Activated CD4-positive, alpha-beta memory T cell treated with anti-CD3 and anti-CD28 coated beads, Interleukin-2, amount 10 ng/mL, durations not matched to agents 7 days and 5 days (primary cell): ENCODE measurements at regions not wholly inside any gene's neighbourhood (a gene's known extent, or its start where the extent isn't known, plus 50 kb on each side); places are given as distances from the start of the nearest gene placed in this dataset.

ENCODE experiments used
- CTCF ChIA-PET: fragments of 350-600 bp; sonication (Branson Sonifier 250); formaldehyde crosslinking; loops from one replicate; lab custom pipeline; 2021; ENCODE audit warnings: antibody characterized with exemption, inconsistent platforms; lab: Charles Lee
- POLR2A ChIA-PET: fragments of 350-600 bp; sonication (Branson Sonifier 250); formaldehyde crosslinking; loops from one replicate; lab custom pipeline; 2021; ENCODE audit warnings: antibody characterized with exemption; lab: Charles Lee
- DNase-seq: peaks from one replicate; pipeline ENCODE4 v3.0.0-alpha.2; 2020
- H3K27ac Mint-ChIP-seq: one replicate; pipeline ENCODE4 v1.8.0; 2021; ENCODE audit warnings: mild to moderate bottlenecking, mixed read lengths
- H3K27me3 Mint-ChIP-seq: one replicate; pipeline ENCODE4 v1.8.0; 2021; ENCODE audit warnings: mixed read lengths
- H3K36me3 Mint-ChIP-seq: one replicate; pipeline ENCODE4 v1.8.0; 2021; ENCODE audit warnings: low read depth, mixed read lengths
- H3K4me1 Mint-ChIP-seq: one replicate; pipeline ENCODE4 v1.8.0; 2021; ENCODE audit warnings: mixed read lengths
- H3K4me3 Mint-ChIP-seq: one replicate; pipeline ENCODE4 v1.8.0; 2021; ENCODE audit warnings: mild to moderate bottlenecking, mixed read lengths
- H3K9me3 Mint-ChIP-seq: one replicate; pipeline ENCODE4 v1.8.0; 2021; ENCODE audit warnings: mixed read lengths

DNA sequence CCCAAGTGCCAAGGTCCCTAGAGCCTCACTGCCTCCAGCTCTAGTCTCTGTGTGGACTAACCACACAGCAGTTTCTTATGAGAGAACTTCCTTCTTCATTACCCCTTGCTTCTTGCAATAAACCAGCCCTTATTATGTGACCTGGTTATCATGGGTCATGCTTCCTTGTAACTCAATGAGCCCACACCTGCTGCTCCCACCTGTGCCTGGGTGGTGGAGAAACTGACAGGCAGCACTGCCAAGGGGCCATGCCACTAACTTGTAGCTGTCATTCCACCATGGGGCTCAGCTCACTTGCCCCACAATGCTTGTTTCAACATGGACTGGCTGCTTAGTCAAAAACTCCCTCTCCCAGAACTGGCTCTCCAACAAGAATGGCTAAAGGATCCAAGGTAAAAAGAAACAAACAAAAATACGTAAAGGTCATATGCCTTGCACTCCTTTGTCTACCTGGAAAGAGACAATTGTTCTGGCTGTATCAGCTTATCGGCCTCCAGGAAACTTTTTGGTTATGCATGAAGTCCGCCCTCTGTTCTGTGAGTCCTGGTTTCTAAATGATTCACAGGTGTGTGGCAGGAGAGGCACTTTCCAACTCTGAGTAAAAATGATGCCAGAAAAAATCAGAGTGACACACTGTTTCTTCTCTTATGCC lies 446.4 kb downstream of the COG6 start:
- no peaks in the 10 kb centered on the region for H3K27me3 Mint-ChIP-seq
- ChIA-PET CTCF (no interaction called here), POLR2A (interaction anchor here (0.8 to 1.6 kb wide), 2 partner anchors 10 to 120 kb away, joined by 3 to 4 read pairs; no protein-coding TSS in a partner anchor)
- H3K4me1 Mint-ChIP-seq = peaks cover 33% of the 10 kb centered on the region
- DNase-seq = peak; percentile 32
- H3K27ac Mint-ChIP-seq = peak overlapping the region; percentile 67
- H3K4me3 Mint-ChIP-seq = no peak overlapping the region
- peaks cover 15% of the 10 kb centered on the region for H3K9me3 Mint-ChIP-seq
- peaks cover 10% of the 10 kb centered on the region for H3K36me3 Mint-ChIP-seq

GRCh38 chr13:40102360-40102727 lies 446.9 kb downstream of the COG6 start:
- H3K27ac Mint-ChIP-seq = peak overlapping the region; percentile 67
- H3K4me1 Mint-ChIP-seq = peaks cover 30% of the 10 kb centered on the region
- H3K27me3 Mint-ChIP-seq = no peaks in the 10 kb centered on the region
- peaks cover 10% of the 10 kb centered on the region for H3K36me3 Mint-ChIP-seq
- H3K9me3 Mint-ChIP-seq = peaks cover 15% of the 10 kb centered on the region
- no peak overlapping the region for H3K4me3 Mint-ChIP-seq
- DNase-seq = no peak
- ChIA-PET POLR2A (interaction anchor here (0.8 to 1.6 kb wide), 3 partner anchors 9 to 119 kb away, joined by 3 to 4 read pairs (median 3); no protein-coding TSS in a partner anchor), CTCF (no interaction called here)

DNA sequence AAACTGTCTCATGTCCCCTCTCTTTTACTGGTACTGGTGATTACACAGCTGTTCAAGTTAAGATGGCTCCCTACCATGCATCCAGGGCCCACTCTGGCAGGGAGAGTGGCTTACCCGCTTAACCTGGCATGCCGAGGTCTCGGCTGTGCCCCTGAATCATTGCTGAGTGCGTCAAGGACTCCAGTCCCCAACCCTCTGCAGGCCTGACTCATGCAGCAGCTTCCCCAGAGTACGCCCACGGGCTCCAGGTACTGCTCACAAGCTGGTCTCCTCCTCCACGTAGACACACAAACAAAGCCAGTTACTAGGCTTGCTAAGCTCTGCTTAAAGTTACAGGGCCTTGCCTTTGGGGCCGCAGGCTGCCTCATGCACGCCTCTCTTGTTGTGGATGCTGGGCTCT lies 447.4 kb downstream of the COG6 start:
- Mint-ChIP-seq H3K9me3 (peaks cover 15% of the 10 kb centered on the region), H3K27ac (peak overlapping the region; percentile 67), H3K4me3 (no peak overlapping the region), H3K27me3 (no peaks in the 10 kb centered on the region), H3K4me1 (peaks cover 26% of the 10 kb centered on the region), H3K36me3 (peaks cover 10% of the 10 kb centered on the region)
- CTCF ChIA-PET = no interaction called here
- peak; percentile 64 for DNase-seq
- POLR2A ChIA-PET = interaction anchor here (1.5 to 1.6 kb wide), 2 partner anchors 40 to 119 kb away, joined by 3 to 4 read pairs; no protein-coding TSS in a partner anchor

- Mint-ChIP-seq H3K27ac (no peak overlapping the region), H3K27me3 (no peaks in the 10 kb centered on the region), H3K36me3 (peaks cover 8% of the 10 kb centered on the region), H3K4me1 (peaks cover 28% of the 10 kb centered on the region), H3K4me3 (no peak overlapping the region), H3K9me3 (peaks cover 11% of the 10 kb centered on the region)
- CTCF ChIA-PET = no interaction called here
- no peak for DNase-seq
- POLR2A ChIA-PET = no interaction called here
Observed at GRCh38 chr13:40103864-40104263, 448.4 kb downstream of the COG6 start.

DNA sequence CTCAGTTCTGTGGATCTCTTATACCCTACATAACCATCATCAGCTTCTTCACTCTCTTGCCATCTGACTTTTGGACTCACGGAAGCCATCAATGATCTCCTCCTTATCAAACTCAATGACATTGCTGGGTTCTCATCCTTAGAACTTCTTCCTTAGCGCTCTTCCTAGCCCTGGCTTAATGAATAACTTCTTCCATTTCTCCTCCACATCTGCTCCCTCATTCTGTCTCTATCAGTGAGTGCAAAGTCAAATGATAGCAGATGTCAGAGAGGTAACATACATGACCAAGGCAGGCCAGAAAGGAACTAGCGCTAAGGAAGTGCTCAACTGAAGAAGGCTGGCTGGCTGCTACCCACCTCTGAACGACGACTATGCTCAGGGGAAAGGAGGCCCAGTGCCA lies 449.8 kb downstream of the COG6 start:
- no peak for DNase-seq
- peaks cover 6% of the 10 kb centered on the region for H3K9me3 Mint-ChIP-seq
- no peaks in the 10 kb centered on the region for H3K27me3 Mint-ChIP-seq
- ChIA-PET POLR2A (no interaction called here), CTCF (no interaction called here)
- peaks cover 40% of the 10 kb centered on the region for H3K4me1 Mint-ChIP-seq
- no peak overlapping the region for H3K4me3 Mint-ChIP-seq
- peaks cover 5% of the 10 kb centered on the region for H3K36me3 Mint-ChIP-seq
- H3K27ac Mint-ChIP-seq = no peak overlapping the region

DNA sequence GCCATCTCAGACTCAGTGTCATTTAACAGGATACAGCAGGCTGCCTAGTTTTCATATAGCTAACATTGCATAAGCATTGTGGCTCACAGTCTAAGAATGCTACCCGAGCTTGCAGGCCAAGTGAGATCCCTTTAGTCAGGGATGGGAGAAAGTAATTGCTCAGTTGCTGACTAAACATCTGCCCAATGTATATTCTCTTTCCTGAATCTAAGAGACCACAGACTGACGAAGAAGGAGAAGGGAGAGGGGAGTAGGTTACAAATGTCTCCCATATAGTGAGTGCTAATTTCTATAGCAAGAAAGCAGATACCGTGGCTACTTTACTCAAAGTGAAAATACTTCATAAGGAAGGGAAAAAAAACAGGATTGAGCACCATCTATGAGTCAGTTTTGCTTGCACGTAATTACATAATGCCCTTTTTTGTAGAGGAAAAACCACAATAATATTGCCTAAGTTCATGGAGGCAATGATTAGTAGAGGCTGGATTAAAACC lies 453.9 kb downstream of the COG6 start:
- POLR2A ChIA-PET = interaction anchor here (0.9 kb wide), 1 partner anchor 97 kb away, joined by 3 read pairs; no protein-coding TSS in a partner anchor
- DNase-seq = no peak
- no peak overlapping the region for H3K27ac Mint-ChIP-seq

GRCh38 chr13:40113643-40114304 lies 458.3 kb downstream of the COG6 start:
- Mint-ChIP-seq H3K4me3 (no peak overlapping the region), H3K4me1 (peaks cover 37% of the 10 kb centered on the region), H3K27me3 (peaks cover 5% of the 10 kb centered on the region), H3K36me3 (peaks cover 11% of the 10 kb centered on the region), H3K27ac (no peak overlapping the region), H3K9me3 (peaks cover 4% of the 10 kb centered on the region)
- POLR2A ChIA-PET = no interaction called here
- CTCF ChIA-PET = interaction anchor here (0.6 kb wide), 1 partner anchor 176 kb away, joined by 3 read pairs; no protein-coding TSS in a partner anchor
- no peak for DNase-seq

More for the DNA sequence above, 453.9 kb downstream of the COG6 start:
- no peak overlapping the region for H3K4me3 Mint-ChIP-seq
- peaks cover 4% of the 10 kb centered on the region for H3K9me3 Mint-ChIP-seq
- peaks cover 5% of the 10 kb centered on the region for H3K27me3 Mint-ChIP-seq
- CTCF ChIA-PET = no interaction called here
- peaks cover 13% of the 10 kb centered on the region for H3K4me1 Mint-ChIP-seq
- H3K36me3 Mint-ChIP-seq = peaks cover 3% of the 10 kb centered on the region

GRCh38 chr13:40114305-40114896 lies 458.9 kb downstream of the COG6 start:
- POLR2A ChIA-PET = no interaction called here
- Mint-ChIP-seq H3K9me3 (peaks cover 8% of the 10 kb centered on the region), H3K36me3 (peaks cover 14% of the 10 kb centered on the region), H3K27ac (no peak overlapping the region), H3K27me3 (peaks cover 5% of the 10 kb centered on the region), H3K4me3 (no peak overlapping the region), H3K4me1 (peaks cover 30% of the 10 kb centered on the region)
- CTCF ChIA-PET = no interaction called here
- DNase-seq = no peak

GRCh38 chr13:40115426-40115825 lies 460.0 kb downstream of the COG6 start:
- peaks cover 24% of the 10 kb centered on the region for H3K4me1 Mint-ChIP-seq
- ChIA-PET CTCF (no interaction called here), POLR2A (no interaction called here)
- peaks cover 14% of the 10 kb centered on the region for H3K9me3 Mint-ChIP-seq
- peak overlapping the region; percentile 85 for H3K27ac Mint-ChIP-seq
- no peak for DNase-seq
- H3K4me3 Mint-ChIP-seq = no peak overlapping the region
- H3K36me3 Mint-ChIP-seq = peaks cover 14% of the 10 kb centered on the region
- peaks cover 5% of the 10 kb centered on the region for H3K27me3 Mint-ChIP-seq

DNA sequence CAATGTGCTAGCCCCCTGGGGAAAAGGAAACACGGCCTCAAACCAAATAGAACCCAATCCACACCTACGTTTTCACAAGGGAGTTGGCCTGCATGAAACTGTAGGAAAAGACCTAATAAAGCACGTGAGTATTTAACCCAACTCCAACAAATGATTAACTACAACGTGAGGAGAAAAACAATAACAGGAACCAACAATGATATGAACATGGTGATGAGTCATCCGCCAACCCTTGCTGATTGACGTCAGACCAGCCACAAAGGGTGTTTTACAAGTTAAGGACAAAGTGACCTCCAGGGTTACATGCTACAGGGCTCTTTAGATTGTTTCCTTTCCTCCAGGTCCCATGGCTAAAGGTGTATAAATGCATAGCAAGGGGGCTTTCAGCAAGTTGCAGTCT lies 460.5 kb downstream of the COG6 start:
- Mint-ChIP-seq H3K4me3 (no peak overlapping the region), H3K27me3 (peaks cover 1% of the 10 kb centered on the region), H3K36me3 (peaks cover 14% of the 10 kb centered on the region), H3K27ac (peak overlapping the region; percentile 85), H3K9me3 (peaks cover 10% of the 10 kb centered on the region), H3K4me1 (peaks cover 24% of the 10 kb centered on the region)
- ChIA-PET POLR2A (no interaction called here), CTCF (no interaction called here)
- DNase-seq = peak; percentile 71

GRCh38 chr13:40118337-40118736 lies 462.9 kb downstream of the COG6 start:
- no peaks in the 10 kb centered on the region for H3K27me3 Mint-ChIP-seq
- POLR2A ChIA-PET = interaction anchor here (1.0 kb wide), 1 partner anchor 546 kb away, joined by 3 read pairs; no protein-coding TSS in a partner anchor
- no peak for DNase-seq
- CTCF ChIA-PET = interaction anchor here (0.9 kb wide), 1 partner anchor 49 kb away, joined by 3 read pairs; no protein-coding TSS in a partner anchor
- no peak overlapping the region for H3K27ac Mint-ChIP-seq
- H3K36me3 Mint-ChIP-seq = peaks cover 14% of the 10 kb centered on the region
- H3K4me1 Mint-ChIP-seq = peaks cover 24% of the 10 kb centered on the region
- H3K4me3 Mint-ChIP-seq = no peak overlapping the region
- H3K9me3 Mint-ChIP-seq = peaks cover 12% of the 10 kb centered on the region

DNA sequence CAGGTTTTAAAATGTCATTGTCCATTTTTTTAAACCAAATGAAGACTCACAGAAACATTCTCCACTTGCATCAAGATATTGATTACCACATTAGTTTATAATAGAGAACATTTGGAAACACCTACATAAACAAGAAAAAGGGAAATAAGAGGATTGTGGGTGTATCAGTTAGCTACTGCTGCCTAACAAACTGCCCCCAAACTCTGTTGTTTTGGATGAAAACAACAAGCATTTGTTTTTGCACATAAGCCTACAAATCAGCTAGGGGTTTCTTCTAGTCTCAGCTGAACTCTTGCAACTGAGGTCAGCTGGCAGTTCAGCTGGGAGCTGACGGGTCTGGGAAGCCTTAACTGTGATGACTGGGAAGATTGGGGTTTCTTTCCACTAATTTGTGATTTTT lies 464.4 kb downstream of the COG6 start:
- peaks cover 12% of the 10 kb centered on the region for H3K9me3 Mint-ChIP-seq
- POLR2A ChIA-PET = no interaction called here

DNA sequence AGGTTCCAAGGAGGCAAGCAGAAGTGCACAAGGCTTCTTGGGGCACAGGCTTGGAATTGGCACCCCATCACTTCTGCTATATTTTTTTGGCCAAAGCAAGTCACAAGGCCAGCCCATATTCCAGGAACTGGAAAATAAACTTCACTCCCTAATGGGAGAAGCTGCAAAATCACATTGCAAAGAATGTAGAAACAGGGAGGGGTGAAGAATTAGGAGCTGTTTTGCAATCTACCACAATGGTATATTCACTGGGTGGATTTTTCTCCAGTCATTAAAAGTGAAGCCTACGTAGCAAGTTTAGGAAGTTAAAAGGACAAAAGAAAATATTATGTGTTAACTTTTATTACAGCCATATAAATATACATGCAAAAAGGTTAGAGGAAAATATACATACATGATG lies 464.8 kb downstream of the COG6 start:
- no peak for DNase-seq
- POLR2A ChIA-PET = no interaction called here
- H3K27ac Mint-ChIP-seq = no peak overlapping the region
- peaks cover 10% of the 10 kb centered on the region for H3K36me3 Mint-ChIP-seq
- H3K4me3 Mint-ChIP-seq = no peak overlapping the region
- no peaks in the 10 kb centered on the region for H3K27me3 Mint-ChIP-seq
- H3K4me1 Mint-ChIP-seq = peaks cover 20% of the 10 kb centered on the region
- CTCF ChIA-PET = no interaction called here
- peaks cover 12% of the 10 kb centered on the region for H3K9me3 Mint-ChIP-seq

More for the DNA sequence above, 464.4 kb downstream of the COG6 start:
- CTCF ChIA-PET = no interaction called here
- H3K27me3 Mint-ChIP-seq = no peaks in the 10 kb centered on the region
- H3K36me3 Mint-ChIP-seq = peaks cover 14% of the 10 kb centered on the region
- H3K4me1 Mint-ChIP-seq = peaks cover 24% of the 10 kb centered on the region
- DNase-seq = no peak
- no peak overlapping the region for H3K27ac Mint-ChIP-seq
- no peak overlapping the region for H3K4me3 Mint-ChIP-seq
